ENCODE measurements at regions not wholly inside any gene's neighbourhood (a gene's known extent, or its start where the extent isn't known, plus 50 kb on each side); places are given as distances from the start of the nearest gene placed in this dataset.

GRCh38 chr12:61356485-61356884 is 903.7 kb upstream of the USP15 start:
- TF ChIP-seq POLR2A (IDR thresholded peaks at IDR 0.05; ENCODE audit: low read depth, low read length) (no peak), TAF1 (IDR thresholded peaks at IDR 0.05; ENCODE audit: low read depth, low read length) (no peak)
